ENCODE measurements at regions not wholly inside any gene's neighbourhood (a gene's known extent, or its start where the extent isn't known, plus 50 kb on each side); places are given as distances from the start of the nearest gene placed in this dataset.

DNA sequence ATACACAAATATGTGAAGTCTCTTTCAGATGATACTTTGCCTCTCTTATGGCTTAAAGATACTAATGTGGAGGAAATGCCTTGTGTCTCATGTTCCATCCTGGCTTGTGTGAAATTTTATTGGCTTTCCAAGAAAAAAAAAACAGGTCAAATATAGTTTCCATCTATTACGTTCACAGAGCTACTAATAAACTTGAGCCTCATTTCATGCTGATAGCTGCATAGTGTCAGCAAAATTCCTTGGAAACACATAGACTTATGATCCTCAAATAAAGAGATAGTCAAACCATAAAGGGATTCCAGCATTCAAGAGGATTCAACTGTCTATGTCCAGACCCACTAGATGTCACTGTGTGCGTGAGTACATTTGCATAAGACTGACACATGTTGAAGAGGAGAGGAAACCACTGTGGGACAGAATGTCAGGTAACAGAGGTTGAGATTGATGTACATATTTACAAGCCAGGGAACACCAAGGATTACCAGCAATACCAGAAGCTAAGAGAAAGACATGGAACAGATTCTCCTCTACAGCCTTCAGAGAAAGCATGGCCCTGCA is 266.6 kb downstream of the COL12A1 start:
- DNase-seq (ENCODE audit: low read depth), result no peak
- TF ChIP-seq, protein P1, sequence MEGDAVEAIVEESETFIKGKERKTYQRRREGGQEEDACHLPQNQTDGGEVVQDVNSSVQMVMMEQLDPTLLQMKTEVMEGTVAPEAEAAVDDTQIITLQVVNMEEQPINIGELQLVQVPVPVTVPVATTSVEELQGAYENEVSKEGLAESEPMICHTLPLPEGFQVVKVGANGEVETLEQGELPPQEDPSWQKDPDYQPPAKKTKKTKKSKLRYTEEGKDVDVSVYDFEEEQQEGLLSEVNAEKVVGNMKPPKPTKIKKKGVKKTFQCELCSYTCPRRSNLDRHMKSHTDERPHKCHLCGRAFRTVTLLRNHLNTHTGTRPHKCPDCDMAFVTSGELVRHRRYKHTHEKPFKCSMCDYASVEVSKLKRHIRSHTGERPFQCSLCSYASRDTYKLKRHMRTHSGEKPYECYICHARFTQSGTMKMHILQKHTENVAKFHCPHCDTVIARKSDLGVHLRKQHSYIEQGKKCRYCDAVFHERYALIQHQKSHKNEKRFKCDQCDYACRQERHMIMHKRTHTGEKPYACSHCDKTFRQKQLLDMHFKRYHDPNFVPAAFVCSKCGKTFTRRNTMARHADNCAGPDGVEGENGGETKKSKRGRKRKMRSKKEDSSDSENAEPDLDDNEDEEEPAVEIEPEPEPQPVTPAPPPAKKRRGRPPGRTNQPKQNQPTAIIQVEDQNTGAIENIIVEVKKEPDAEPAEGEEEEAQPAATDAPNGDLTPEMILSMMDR (conservative IDR thresholded peaks at IDR 0.05; ENCODE audit: low read depth, low read length), result peak; percentile 43

DNA sequence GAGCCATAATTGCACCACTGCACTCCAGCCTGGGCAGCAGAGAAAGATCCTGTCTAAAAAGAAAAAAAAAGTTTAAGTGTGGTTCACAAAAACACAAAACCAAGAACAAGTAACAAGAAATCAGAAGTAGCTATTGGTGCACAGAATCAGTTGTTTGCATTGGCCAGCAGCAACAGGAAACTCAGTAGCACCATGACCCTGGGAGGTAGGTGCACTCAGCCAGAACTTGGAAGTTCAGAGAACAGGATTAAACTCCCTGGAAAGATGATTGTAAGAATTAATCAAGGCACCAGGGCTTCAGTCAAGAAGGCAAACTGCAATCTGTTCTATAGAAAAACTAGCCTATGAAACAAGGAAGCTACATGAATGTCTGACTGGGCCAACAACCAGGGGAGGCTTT is 267.9 kb downstream of the COL12A1 start:
- TF ChIP-seq, protein P1 (conservative IDR thresholded peaks at IDR 0.05; ENCODE audit: low read depth, low read length), result no peak
- peak; percentile 31 for DNase-seq (ENCODE audit: low read depth)
- no peak overlapping the region for H3K4me3 ChIP-seq (ENCODE audit: low read depth, low read length)

More for the DNA sequence above, 266.6 kb downstream of the COL12A1 start:
- no peak overlapping the region for H3K4me3 ChIP-seq (ENCODE audit: low read depth, low read length)

DNA sequence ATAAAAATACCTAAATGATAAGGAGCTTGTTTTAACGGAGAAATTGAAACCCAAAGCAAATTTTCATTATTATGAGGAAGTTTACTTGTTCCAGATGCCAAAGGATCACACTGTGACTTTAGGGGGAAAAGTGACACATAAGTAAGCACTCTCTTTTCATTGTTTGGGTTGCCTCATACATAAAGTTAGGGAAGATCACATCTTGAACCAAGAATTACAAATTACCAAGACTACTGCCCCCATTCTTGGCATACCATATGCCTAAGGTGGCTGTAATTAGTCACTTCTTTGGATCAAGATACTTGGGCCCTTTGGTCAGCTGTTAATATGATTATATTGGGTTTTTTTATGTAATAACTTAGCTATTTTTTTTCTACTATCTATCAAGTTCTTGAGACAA is 269.0 kb downstream of the COL12A1 start:
- TF ChIP-seq, protein P1 (conservative IDR thresholded peaks at IDR 0.05; ENCODE audit: low read depth, low read length), result no peak
- no peak overlapping the region for H3K4me3 ChIP-seq (ENCODE audit: low read depth, low read length)
- DNase-seq (ENCODE audit: low read depth), result peak; percentile 25

DNA sequence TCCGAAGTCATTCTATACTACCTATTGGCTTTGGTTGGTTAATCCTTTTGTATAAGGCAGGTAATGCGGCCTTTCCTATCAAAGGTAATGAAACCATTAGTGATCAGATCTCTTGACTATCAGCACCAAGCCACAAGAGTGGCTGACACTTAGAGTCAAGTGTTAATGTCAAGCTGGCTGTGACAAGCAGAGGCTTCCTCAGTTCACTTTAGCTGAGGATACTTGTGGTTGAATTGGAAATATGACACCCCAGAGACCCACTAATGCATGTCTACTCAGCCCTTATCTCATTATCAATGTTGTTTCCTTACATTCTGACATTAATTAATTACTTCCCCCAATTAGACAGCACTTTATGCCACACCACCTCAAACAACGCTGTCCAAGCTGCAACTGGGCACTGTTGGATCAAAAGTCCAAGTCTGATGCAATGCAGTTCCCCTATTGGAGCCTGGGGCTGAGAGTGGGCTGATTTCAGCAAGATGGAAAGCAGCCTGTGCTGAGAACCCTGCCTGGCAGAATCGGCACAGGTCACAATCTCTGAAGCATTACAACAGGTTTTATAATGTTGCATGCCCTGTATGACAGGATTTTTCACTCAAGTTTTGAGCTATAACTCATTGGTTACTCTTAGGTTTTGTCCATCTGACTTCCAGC is 273.5 kb downstream of the COL12A1 start:
- H3K4me3 ChIP-seq (ENCODE audit: low read depth, low read length), result no peak overlapping the region
- no peak for DNase-seq (ENCODE audit: low read depth)
- TF ChIP-seq, protein P1 (conservative IDR thresholded peaks at IDR 0.05; ENCODE audit: low read depth, low read length), result no peak

DNA sequence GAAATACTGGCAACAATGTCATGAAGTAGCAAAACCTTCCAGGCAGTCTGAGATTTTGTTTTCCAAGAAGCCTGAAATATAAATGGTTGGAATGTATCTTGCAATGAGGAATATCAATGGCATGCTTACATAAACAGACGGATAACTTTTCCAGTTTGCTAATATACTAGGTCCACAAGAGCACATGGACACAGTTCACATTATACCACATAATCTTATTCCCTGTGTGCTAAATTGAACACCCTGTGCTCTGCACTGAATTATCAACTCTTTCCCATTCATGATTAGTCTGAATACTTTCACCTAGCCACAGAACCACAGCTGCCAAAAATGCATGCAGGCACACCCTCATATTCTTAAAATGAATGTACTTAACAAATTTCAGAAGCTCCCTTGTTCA is 274.3 kb downstream of the COL12A1 start:
- TF ChIP-seq, protein P1 (conservative IDR thresholded peaks at IDR 0.05; ENCODE audit: low read depth, low read length), result no peak
- no peak overlapping the region for H3K4me3 ChIP-seq (ENCODE audit: low read depth, low read length)
- no peak for DNase-seq (ENCODE audit: low read depth)

DNA sequence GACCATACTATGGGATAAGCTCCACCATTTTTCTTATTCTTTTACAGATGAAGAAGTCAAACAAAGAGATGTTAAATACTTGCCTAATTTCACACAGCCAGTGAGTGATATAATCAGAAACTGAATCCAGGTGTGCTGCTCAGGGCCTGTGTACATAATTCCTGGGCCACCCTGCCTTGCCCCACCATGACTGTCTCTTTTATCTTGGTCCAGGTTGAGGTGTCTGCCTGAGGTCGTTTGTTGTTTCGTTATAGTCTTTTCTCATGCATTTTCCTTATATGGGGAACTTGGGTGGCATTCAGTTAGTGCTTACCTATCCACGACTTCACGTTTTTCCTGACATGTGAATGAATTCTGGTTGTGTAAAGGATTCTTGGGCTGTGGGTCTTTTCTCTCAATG is 277.6 kb downstream of the COL12A1 start:
- DNase-seq (ENCODE audit: low read depth), result no peak
- TF ChIP-seq, protein P1 (conservative IDR thresholded peaks at IDR 0.05; ENCODE audit: low read depth, low read length), result no peak
- no peak overlapping the region for H3K4me3 ChIP-seq (ENCODE audit: low read depth, low read length)

DNA sequence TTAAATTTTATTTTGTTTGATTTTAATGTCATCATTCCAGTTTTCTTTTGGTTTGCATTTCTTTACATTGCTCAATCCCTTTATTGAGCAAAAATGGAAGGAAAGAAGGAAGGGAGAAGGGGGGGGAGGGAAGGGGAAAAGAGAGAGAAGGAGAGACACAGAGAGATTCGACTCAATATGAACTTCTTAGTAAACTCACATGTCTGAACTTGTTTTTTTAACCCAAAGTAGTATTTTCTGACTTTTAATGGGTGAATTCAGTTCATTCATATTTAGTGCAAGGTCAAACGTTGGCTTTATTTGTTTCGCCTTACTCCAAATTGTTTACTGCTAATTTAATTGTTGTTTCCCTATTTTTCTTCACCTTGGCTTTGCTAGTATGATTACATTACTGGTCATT is 278.6 kb downstream of the COL12A1 start:
- H3K4me3 ChIP-seq (ENCODE audit: low read depth, low read length), result no peak overlapping the region
- TF ChIP-seq, protein P1 (conservative IDR thresholded peaks at IDR 0.05; ENCODE audit: low read depth, low read length), result no peak
- DNase-seq (ENCODE audit: low read depth), result no peak
